Choroid plexus epithelial cell (primary cell): ENCODE measurements at regions not wholly inside any gene's neighbourhood (a gene's known extent, or its start where the extent isn't known, plus 50 kb on each side); places are given as distances from the start of the nearest gene placed in this dataset.
"Not testable (repeated sequence)": the region's sequence is repeated elsewhere in the genome, so short reads cannot be mapped to it uniquely, and the experiment has no call there.

Experiments
- DNase-seq: peaks from one replicate; pipeline ENCODE4 v3.0.0-alpha.2; 2010; ENCODE audit warnings: low read depth
- H3K4me3 ChIP-seq: 2 replicates; pipeline ENCODE4 v1.5.1; 2011; ENCODE audit warnings: low read depth, mild to moderate bottlenecking, control low read depth, low read length, moderate library complexity
- CTCF ChIP-seq: conservative IDR thresholded peaks from 2 replicates; pipeline ENCODE4 v1.5.1; 2011; ENCODE audit warnings: low read depth, mild to moderate bottlenecking, control low read depth, inconsistent platforms, low read length, moderate library complexity

DNA sequence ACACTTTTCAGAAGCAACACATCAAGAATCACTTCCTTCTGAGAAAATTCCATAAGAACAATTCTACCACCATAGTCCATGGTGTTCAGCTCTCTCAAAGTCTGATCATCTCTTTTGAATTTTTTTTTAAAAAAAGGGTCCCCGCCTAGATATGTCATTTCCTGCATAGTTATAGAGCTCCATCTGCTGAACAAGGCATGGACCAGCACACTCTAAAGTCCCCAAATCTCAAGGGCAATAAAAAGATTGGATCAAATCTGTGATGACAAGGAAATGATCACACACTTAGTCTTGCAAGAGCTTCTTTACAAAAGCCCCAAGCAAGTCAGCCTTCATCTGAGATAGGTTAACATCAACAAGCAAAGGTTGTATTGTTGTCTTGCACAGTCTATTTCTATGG, 100.7 kb upstream of the STMND1 start:
- no peak overlapping the region for H3K4me3 ChIP-seq
- TF ChIP-seq CTCF: peak; percentile 39
- DNase-seq: no peak

- peak; percentile 57 for DNase-seq
- TF ChIP-seq CTCF: no peak
- no peak overlapping the region for H3K4me3 ChIP-seq
Measured at GRCh38 chr6:16999491-17000436, 102.1 kb upstream of the STMND1 start.

DNA sequence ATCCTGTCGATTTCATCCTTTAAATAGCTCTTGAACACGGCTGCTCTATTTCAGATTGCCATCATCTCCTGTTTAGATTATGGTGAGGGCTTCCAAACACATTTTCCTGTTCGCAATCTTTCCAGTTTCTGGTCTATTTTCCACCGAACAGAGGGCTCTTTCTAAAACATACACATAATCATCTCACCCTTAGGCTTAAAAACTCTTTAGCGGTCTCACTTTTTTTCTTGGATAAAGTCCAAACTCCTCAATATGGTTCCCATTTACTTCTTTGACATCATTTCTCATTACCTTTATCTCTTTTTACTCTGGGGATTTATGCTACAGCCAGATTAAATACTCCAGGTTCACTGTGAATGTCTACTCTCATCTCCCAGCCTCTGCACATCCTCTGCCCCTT, 103.4 kb upstream of the STMND1 start:
- H3K4me3 ChIP-seq: no peak overlapping the region
- no peak for DNase-seq
- no peak for TF ChIP-seq CTCF

- no peak overlapping the region for H3K4me3 ChIP-seq
- DNase-seq: no peak
- TF ChIP-seq CTCF: no peak
Measured at GRCh38 chr6:16995511-16996250, 106.2 kb upstream of the STMND1 start.

GRCh38 chr6:16993396-16993795, 108.5 kb upstream of the STMND1 start:
- TF ChIP-seq CTCF: no peak
- no peak overlapping the region for H3K4me3 ChIP-seq

GRCh38 chr6:16991981-16992629, 109.7 kb upstream of the STMND1 start:
- no peak for DNase-seq
- no peak for TF ChIP-seq CTCF
- no peak overlapping the region for H3K4me3 ChIP-seq

More at GRCh38 chr6:16993396-16993795, 108.5 kb upstream of the STMND1 start:
- DNase-seq: no peak

DNA sequence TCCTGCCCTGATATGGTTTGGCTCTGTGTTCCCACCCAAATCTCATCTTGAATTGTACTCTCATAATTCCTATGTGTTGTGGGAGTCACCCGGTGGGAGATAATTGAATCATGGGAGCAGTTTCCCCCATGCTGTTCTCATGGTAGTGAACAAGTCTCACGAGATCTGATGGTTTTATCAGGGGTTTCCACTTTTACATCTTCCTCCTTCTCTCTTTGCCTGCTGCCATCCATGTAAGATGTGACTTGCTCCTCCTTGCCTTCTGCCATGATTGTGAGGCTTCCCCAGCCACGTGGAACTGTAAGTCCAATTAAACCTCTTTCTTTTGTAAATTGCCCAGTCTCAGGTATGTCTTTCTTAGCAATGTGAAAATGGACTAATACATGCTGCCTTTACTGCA, 111.9 kb upstream of the STMND1 start:
- not testable (repeated sequence) for DNase-seq, H3K4me3 ChIP-seq
